ENCODE measurements at regions not wholly inside any gene's neighbourhood (a gene's known extent, or its start where the extent isn't known, plus 50 kb on each side); places are given as distances from the start of the nearest gene placed in this dataset.

DNA sequence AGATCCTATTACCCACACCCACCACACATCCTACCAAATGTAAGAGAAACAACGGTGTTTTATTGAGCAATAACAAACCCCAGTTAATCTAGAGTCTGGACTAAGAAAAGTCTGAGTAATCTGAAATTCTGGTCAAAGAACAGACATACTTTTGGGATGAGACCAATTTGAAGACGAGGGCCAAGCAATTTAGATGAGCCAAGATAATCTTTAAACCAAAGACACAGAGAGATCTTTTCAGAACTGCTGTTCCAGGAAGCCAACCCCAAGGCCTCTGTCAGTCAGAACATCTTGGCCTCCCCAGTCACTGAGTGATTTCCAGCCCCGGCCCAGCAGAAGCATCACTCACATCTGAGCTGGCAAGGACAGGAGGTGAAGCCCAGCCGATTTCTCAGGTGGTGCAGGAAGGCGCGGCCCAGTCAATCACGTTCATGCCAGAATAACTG is 118.5 kb upstream of the SYNDIG1 start:
- Histone ChIP-seq H3K27ac (no peak overlapping the region), H3K9me3 (no peaks in the 10 kb centered on the region), H3K4me3 (no peak overlapping the region), H3K27me3 (no peaks in the 10 kb centered on the region), H3K4me1 (no peaks in the 10 kb centered on the region), H3K36me3 (no peaks in the 10 kb centered on the region)
- TF ChIP-seq, protein P1, sequence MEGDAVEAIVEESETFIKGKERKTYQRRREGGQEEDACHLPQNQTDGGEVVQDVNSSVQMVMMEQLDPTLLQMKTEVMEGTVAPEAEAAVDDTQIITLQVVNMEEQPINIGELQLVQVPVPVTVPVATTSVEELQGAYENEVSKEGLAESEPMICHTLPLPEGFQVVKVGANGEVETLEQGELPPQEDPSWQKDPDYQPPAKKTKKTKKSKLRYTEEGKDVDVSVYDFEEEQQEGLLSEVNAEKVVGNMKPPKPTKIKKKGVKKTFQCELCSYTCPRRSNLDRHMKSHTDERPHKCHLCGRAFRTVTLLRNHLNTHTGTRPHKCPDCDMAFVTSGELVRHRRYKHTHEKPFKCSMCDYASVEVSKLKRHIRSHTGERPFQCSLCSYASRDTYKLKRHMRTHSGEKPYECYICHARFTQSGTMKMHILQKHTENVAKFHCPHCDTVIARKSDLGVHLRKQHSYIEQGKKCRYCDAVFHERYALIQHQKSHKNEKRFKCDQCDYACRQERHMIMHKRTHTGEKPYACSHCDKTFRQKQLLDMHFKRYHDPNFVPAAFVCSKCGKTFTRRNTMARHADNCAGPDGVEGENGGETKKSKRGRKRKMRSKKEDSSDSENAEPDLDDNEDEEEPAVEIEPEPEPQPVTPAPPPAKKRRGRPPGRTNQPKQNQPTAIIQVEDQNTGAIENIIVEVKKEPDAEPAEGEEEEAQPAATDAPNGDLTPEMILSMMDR (IDR thresholded peaks at IDR 0.05), result no peak
- intact Hi-C loops (cut with DNase I), result no loop called here
- no peak for DNase-seq (ENCODE audit: extremely low spot score in 2 of 2)

DNA sequence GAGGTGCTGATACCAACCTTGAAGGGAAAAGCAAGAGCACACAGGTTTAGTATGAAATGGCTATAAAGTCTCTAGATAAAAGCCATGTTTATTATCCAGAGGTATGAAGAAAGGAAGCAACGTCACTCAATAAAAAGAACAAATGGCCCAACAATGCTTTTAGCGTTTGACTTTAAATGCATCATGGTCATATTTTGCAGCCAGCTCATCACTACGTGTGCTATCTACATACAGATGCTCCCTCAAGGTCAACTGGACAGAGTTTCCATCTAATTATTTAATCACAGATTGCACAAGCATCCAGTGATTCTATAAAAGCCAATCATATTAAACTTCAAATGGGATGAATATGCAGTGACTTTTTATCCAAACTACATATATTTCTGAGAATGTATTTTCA is 127.6 kb upstream of the SYNDIG1 start:
- TF ChIP-seq POLR2AphosphoS5 (IDR thresholded peaks at IDR 0.05; ENCODE audit: insufficient read depth in 1 of 2, low read depth in 1 of 2) (no peak), POLR2A (IDR thresholded peaks at IDR 0.05) (no peak)
- TF ChIP-seq, protein P1 (IDR thresholded peaks at IDR 0.05), result no peak
- Histone ChIP-seq H3K4me3 (no peak overlapping the region), H3K36me3 (no peaks in the 10 kb centered on the region), H3K9me3 (no peaks in the 10 kb centered on the region), H3K27me3 (no peaks in the 10 kb centered on the region), H3K4me1 (no peaks in the 10 kb centered on the region), H3K27ac (no peak overlapping the region)
- intact Hi-C loops (cut with DNase I), result no loop called here
- no peak for DNase-seq (ENCODE audit: extremely low spot score in 2 of 2)

DNA sequence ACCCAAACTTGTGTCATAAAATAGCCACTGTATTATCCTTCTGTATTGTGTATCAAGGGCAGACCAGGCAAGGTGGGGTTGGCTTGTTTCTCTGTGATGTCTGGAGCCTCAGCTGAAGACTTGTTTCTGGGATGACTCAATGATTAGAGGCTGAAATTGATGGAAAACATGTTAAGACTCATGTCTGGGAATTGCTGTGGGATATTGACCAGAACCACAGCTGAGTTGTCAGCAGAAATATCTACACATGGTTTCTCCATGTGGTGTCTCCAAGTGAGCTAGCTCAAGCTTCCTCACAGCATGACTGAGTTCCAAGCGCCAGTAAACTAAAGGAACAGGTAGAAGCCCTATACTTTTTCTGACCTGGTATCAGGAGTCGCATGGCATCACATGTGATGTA is 128.5 kb upstream of the SYNDIG1 start:
- H3K27ac ChIP-seq, result no peak overlapping the region
- TF ChIP-seq, protein P1 (IDR thresholded peaks at IDR 0.05), result no peak
- TF ChIP-seq POLR2AphosphoS5 (IDR thresholded peaks at IDR 0.05; ENCODE audit: insufficient read depth in 1 of 2, low read depth in 1 of 2) (no peak), POLR2A (IDR thresholded peaks at IDR 0.05) (no peak)
- intact Hi-C loops (cut with DNase I), result no loop called here
- no peak overlapping the region for H3K4me3 ChIP-seq
- no peaks in the 10 kb centered on the region for H3K27me3 ChIP-seq
- H3K4me1 ChIP-seq, result no peaks in the 10 kb centered on the region
- H3K36me3 ChIP-seq, result no peaks in the 10 kb centered on the region
- H3K9me3 ChIP-seq, result no peaks in the 10 kb centered on the region
- DNase-seq (ENCODE audit: extremely low spot score in 2 of 2), result no peak

DNA sequence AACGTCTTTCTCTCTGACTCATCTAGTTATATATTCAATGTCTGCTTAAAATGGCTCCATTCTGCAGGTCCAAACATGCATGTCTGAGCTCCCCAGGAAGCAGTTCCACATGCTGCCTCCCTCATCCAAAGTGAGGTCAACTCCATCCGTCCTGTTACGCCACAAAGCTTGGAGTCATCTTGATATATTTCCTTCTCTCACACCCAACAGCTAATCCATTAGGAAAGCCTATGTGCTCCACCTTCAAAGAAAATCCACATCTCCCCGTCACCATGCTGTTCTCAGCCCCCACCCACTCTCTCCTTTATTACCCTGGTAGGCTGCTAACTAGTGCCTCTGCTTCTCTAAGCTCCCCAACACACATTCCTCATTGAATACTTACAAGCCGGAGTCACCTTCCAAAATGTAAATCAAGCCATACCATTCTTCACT is 130.2 kb upstream of the SYNDIG1 start:
- H3K4me1 ChIP-seq, result no peaks in the 10 kb centered on the region
- no peak overlapping the region for H3K4me3 ChIP-seq
- no peaks in the 10 kb centered on the region for H3K36me3 ChIP-seq
- no peaks in the 10 kb centered on the region for H3K27me3 ChIP-seq
- TF ChIP-seq, protein P1 (IDR thresholded peaks at IDR 0.05), result no peak
- no peak for TF ChIP-seq POLR2A (IDR thresholded peaks at IDR 0.05)
- no peak for TF ChIP-seq POLR2AphosphoS5 (IDR thresholded peaks at IDR 0.05; ENCODE audit: insufficient read depth in 1 of 2, low read depth in 1 of 2)
- intact Hi-C loops (cut with DNase I), result no loop called here
- no peak overlapping the region for H3K27ac ChIP-seq
- DNase-seq (ENCODE audit: extremely low spot score in 2 of 2), result no peak
- H3K9me3 ChIP-seq, result no peaks in the 10 kb centered on the region

DNA sequence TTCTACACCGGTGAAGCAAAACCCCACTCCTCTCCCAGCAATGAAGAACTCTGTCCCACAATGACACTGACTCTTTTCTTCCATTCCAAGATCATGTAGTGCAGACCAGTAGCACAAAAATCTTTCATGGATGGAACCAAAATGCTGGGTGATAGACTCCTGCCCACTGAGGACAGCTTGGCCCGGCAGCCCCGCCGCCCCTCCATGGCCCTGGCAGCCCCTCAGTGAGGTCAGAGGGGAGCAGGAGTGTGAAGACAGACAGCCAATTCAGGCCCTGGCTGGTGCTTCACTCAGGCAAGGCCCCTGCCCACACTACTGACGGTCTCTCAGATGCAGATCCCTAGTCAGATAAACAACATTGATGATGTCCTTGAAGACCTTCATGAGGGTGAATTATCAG is 131.9 kb upstream of the SYNDIG1 start:
- Histone ChIP-seq H3K27ac (no peak overlapping the region), H3K4me1 (no peaks in the 10 kb centered on the region), H3K27me3 (no peaks in the 10 kb centered on the region), H3K9me3 (no peaks in the 10 kb centered on the region), H3K4me3 (no peak overlapping the region), H3K36me3 (no peaks in the 10 kb centered on the region)
- DNase-seq (ENCODE audit: extremely low spot score in 2 of 2), result no peak
- TF ChIP-seq, protein P1 (IDR thresholded peaks at IDR 0.05), result no peak
- TF ChIP-seq POLR2A (IDR thresholded peaks at IDR 0.05) (no peak), POLR2AphosphoS5 (IDR thresholded peaks at IDR 0.05; ENCODE audit: insufficient read depth in 1 of 2, low read depth in 1 of 2) (no peak)
- intact Hi-C loops (cut with DNase I), result no loop called here

Measured in vagina (tissue), 2 donors.